ENCODE measurements at regions not wholly inside any gene's neighbourhood (a gene's known extent, or its start where the extent isn't known, plus 50 kb on each side); places are given as distances from the start of the nearest gene placed in this dataset.

- Histone ChIP-seq H3K27ac (ENCODE audit: low read depth, low read length) (no peak overlapping the region), H3K23me2 (ENCODE audit: low read depth, low read length) (no peaks in the 10 kb centered on the region; the same call in 1 of the 2 replicates), H2BK20ac (ENCODE audit: low read length) (no peak overlapping the region), H3K9ac (replicated peaks in 1 of 4; ENCODE audit: extremely low read depth in 1 of 4, low read depth in 3 of 4, low read length in 3 of 4) (no peak overlapping the region), H4K20me1 (replicated peaks in 1 of 2; ENCODE audit: control insufficient read depth in 1 of 2, insufficient read depth in 2 of 2, low read length in 2 of 2) (no peaks in the 10 kb centered on the region), H3K27me3 (replicated peaks in 1 of 4; ENCODE audit: control insufficient read depth in 3 of 4, extremely low read depth in 1 of 4, insufficient read depth in 3 of 4, low read length in 3 of 4) (no peaks in the 10 kb centered on the region; a peak in 1 of 7 replicates), H3K9me3 (ENCODE audit: insufficient read depth in 2 of 2, low read depth in 1 of 2, low read length in 1 of 2) (no peaks in the 10 kb centered on the region), H2BK5ac (ENCODE audit: low read depth, low read length) (no peak overlapping the region), H3K18ac (ENCODE audit: extremely low read depth, low read length) (no peak overlapping the region), H3K4me3 (ENCODE audit: extremely low read depth in 1 of 4, insufficient read depth in 2 of 4, low read depth in 3 of 4, low read length in 4 of 4) (no peak overlapping the region), H3K79me1 (ENCODE audit: low read depth, low read length) (no peaks in the 10 kb centered on the region), H4K91ac (replicated peaks; ENCODE audit: insufficient read length, low read length) (no peak overlapping the region), H3K4me2 (ENCODE audit: insufficient read depth in 1 of 2, low read depth in 2 of 2, low read length in 2 of 2) (no peak overlapping the region), H4K5ac (ENCODE audit: insufficient read length, low read depth, low read length) (no peak overlapping the region), H2BK120ac (replicated peaks; ENCODE audit: low read depth, low read length) (no peak overlapping the region), H2AK5ac (ENCODE audit: low read depth, low read length) (no peak overlapping the region), H3K56ac (replicated peaks; ENCODE audit: insufficient read length, low read depth, low read length) (no peak overlapping the region), H4K8ac (ENCODE audit: extremely low read depth, insufficient read depth, low read length) (no peak overlapping the region), H3K4me1 (replicated peaks in 1 of 4; ENCODE audit: control insufficient read depth in 3 of 4, insufficient read depth in 4 of 4, low read length in 3 of 4) (no peaks in the 10 kb centered on the region), H3K4ac (replicated peaks; ENCODE audit: insufficient read length, low read depth, low read length) (no peak overlapping the region), H3K23ac (ENCODE audit: insufficient read length) (no peak overlapping the region), H3K36me3 (ENCODE audit: control insufficient read depth in 2 of 4, insufficient read depth in 4 of 4, low read length in 3 of 4) (no peaks in the 10 kb centered on the region), H3K14ac (ENCODE audit: insufficient read length) (no peak overlapping the region), H2BK12ac (ENCODE audit: low read depth, low read length) (no peak overlapping the region), H2AFZ (ENCODE audit: low read length) (no peak overlapping the region), H3K79me2 (ENCODE audit: control insufficient read depth in 1 of 2, insufficient read depth in 2 of 2, low read length in 2 of 2) (no peaks in the 10 kb centered on the region), H2BK15ac (ENCODE audit: low read length) (no peak overlapping the region)
- no peak for FAIRE-seq
- TF ChIP-seq BACH1 (IDR thresholded peaks at IDR 0.05; ENCODE audit: low read length) = no peak
- TF ChIP-seq MAX (IDR thresholded peaks at IDR 0.05) = no peak
- TF ChIP-seq SP2 (IDR thresholded peaks at IDR 0.05; ENCODE audit: low read length) = no peak
- no peak for TF ChIP-seq SRF (IDR thresholded peaks at IDR 0.05; ENCODE audit: low read depth, low read length)
- TF ChIP-seq YY1 (IDR thresholded peaks at IDR 0.05; ENCODE audit: low read depth, low read length) = no peak
- TF ChIP-seq PHF8 (conservative IDR thresholded peaks at IDR 0.05; ENCODE audit: low read depth, low read length) = no peak
- TF ChIP-seq CBX8 (IDR thresholded peaks at IDR 0.05; ENCODE audit: borderline replicate concordance, low read depth, low read length) = no peak
- no peak for TF ChIP-seq EP300 (IDR thresholded peaks at IDR 0.05; ENCODE audit: borderline replicate concordance in 1 of 2, low read depth in 2 of 2, low read length in 2 of 2)
- 93% methylated on average over 5 of the region's 5 CpGs; no CpG with 5 or more reads in 1 of the 2 experiments for WGBS, 2 experiments (ENCODE audit: extremely low coverage in 1 of 2, insufficient coverage in 1 of 2, insufficient read length in 1 of 2, insufficient replicate concordance in 2 of 2, low coverage in 1 of 2, low lambda C conversion rate in 2 of 2, missing lambda C conversion rate in 1 of 2)
- POLR2A ChIA-PET (ENCODE audit: partially characterized antibody) = no interaction called here
- no peak for DNase-seq (ENCODE audit: low read depth in 1 of 2, low spot score in 2 of 2)
- CTCF ChIA-PET (ENCODE audit: partially characterized antibody) = no interaction called here
These were observed 100.5 kb downstream of the AIPL1 start for GRCh38 chr17:6334386-6334785.

Measured in H1 (cell line).